Liver (tissue), 8 donors: ENCODE measurements at regions not wholly inside any gene's neighbourhood (a gene's known extent, or its start where the extent isn't known, plus 50 kb on each side); places are given as distances from the start of the nearest gene placed in this dataset.

Experiments
- DNase-seq: peaks from one replicate; pipeline ENCODE4 v3.0.0-alpha.2; 2017; ENCODE audit warnings: low spot score
- H3K27ac ChIP-seq, 2 donors: one replicate each; pipeline ENCODE4 v1.7.0; 2013; ENCODE audit warnings: inconsistent platforms in 2 of 2, low read length in 2 of 2, control low read depth in 1 of 2, low read depth in 1 of 2, mild to moderate bottlenecking in 1 of 2
- H3K27me3 ChIP-seq, 4 donors: one replicate each; pipeline versions ENCODE4 v1.6.1 to v1.7.0; 2013; ENCODE audit warnings: low read length in 3 of 4, inconsistent platforms in 1 of 4, mild to moderate bottlenecking in 1 of 4, moderate library complexity in 1 of 4; ENCODE audit not compliant: control insufficient read depth in 4 of 4, insufficient read depth in 4 of 4
- H3K36me3 ChIP-seq, 4 donors: one replicate each; pipeline versions ENCODE4 v1.6.1 to v1.7.0; 2013; ENCODE audit warnings: low read length in 3 of 4, mild to moderate bottlenecking in 3 of 4, low read depth in 1 of 4, moderate library complexity in 1 of 4; ENCODE audit not compliant: control insufficient read depth in 4 of 4, insufficient read depth in 3 of 4
- H3K4me1 ChIP-seq, 4 donors: one replicate each; pipeline versions ENCODE4 v1.6.1 to v1.7.0; 2013; ENCODE audit warnings: low read length in 3 of 4, mild to moderate bottlenecking in 3 of 4, moderate library complexity in 1 of 4; ENCODE audit not compliant: control insufficient read depth in 4 of 4, insufficient read depth in 4 of 4
- H3K4me3 ChIP-seq, 3 donors: one replicate each; pipeline versions ENCODE4 v1.6.1 to v1.7.0; 2013; ENCODE audit warnings: low read length in 3 of 3, control low read depth in 1 of 3, low read depth in 1 of 3, mild to moderate bottlenecking in 1 of 3
- H3K9ac ChIP-seq, 2 donors: one replicate each; pipeline ENCODE4 v1.7.0; 2013; ENCODE audit warnings: low read length in 2 of 2, mild to moderate bottlenecking in 2 of 2, moderate library complexity in 2 of 2, control low read depth in 1 of 2, low read depth in 1 of 2
- H3K9me3 ChIP-seq, 4 donors: one replicate each; pipeline versions ENCODE4 v1.6.1 to v1.7.0; 2013; ENCODE audit warnings: low read length in 3 of 4; ENCODE audit not compliant: control insufficient read depth in 4 of 4
- ATF3 ChIP-seq: IDR thresholded peaks from 2 replicates; pipeline ENCODE4 v1.6.1; 2016; ENCODE audit warnings: antibody characterized with exemption
- EGR1 ChIP-seq, 2 donors: IDR thresholded peaks; 2 replicates each; pipeline ENCODE4 v1.6.1; 2016 to 2018; ENCODE audit warnings: antibody characterized with exemption in 2 of 2, low read depth in 2 of 2
- FOXA1 ChIP-seq: IDR thresholded peaks from 2 replicates; pipeline ENCODE4 v1.6.1; 2016; ENCODE audit warnings: antibody characterized with exemption
- FOXA2 ChIP-seq: IDR thresholded peaks from 2 replicates; pipeline ENCODE4 v1.6.1; 2016; ENCODE audit warnings: antibody characterized with exemption
- GABPA ChIP-seq, 2 donors: IDR thresholded peaks in 1 of 2; conservative IDR thresholded peaks in 1 of 2; 2 replicates each; pipeline ENCODE4 v1.6.1; 2016; ENCODE audit warnings: antibody characterized with exemption in 2 of 2, mild to moderate bottlenecking in 1 of 2, moderate library complexity in 1 of 2
- HNF4A ChIP-seq, 2 donors: conservative IDR thresholded peaks; 2 replicates each; pipeline ENCODE4 v1.6.1; 2016; ENCODE audit warnings: antibody characterized with exemption in 2 of 2, mild to moderate bottlenecking in 2 of 2
- HNF4G ChIP-seq: IDR thresholded peaks from 2 replicates; pipeline ENCODE4 v1.6.1; 2016; ENCODE audit warnings: antibody characterized with exemption
- JUND ChIP-seq, 2 donors: IDR thresholded peaks; 2 replicates each; pipeline ENCODE4 v1.6.1; 2016; ENCODE audit warnings: antibody characterized with exemption in 2 of 2
- NR2F2 ChIP-seq: IDR thresholded peaks from 2 replicates; pipeline ENCODE4 v1.6.1; 2016; ENCODE audit warnings: antibody characterized with exemption
- RAD21 ChIP-seq, 2 donors: IDR thresholded peaks; 2 replicates each; pipeline ENCODE4 v1.6.1; 2016; ENCODE audit warnings: antibody characterized with exemption in 2 of 2, mild to moderate bottlenecking in 2 of 2
- REST ChIP-seq: IDR thresholded peaks from 2 replicates; pipeline ENCODE4 v1.6.1; 2016; ENCODE audit warnings: antibody characterized with exemption, mild to moderate bottlenecking
- RXRA ChIP-seq, 2 donors: IDR thresholded peaks; 2 replicates each; pipeline ENCODE4 v1.6.1; 2017 to 2018; ENCODE audit warnings: antibody characterized with exemption in 2 of 2, mild to moderate bottlenecking in 1 of 2
- SP1 ChIP-seq: IDR thresholded peaks from 2 replicates; pipeline ENCODE4 v1.6.1; 2018; ENCODE audit warnings: antibody characterized with exemption, mild to moderate bottlenecking
- TAF1 ChIP-seq: conservative IDR thresholded peaks from 2 replicates; pipeline ENCODE4 v1.6.1; 2016; ENCODE audit warnings: antibody characterized with exemption, mild to moderate bottlenecking
- YY1 ChIP-seq: IDR thresholded peaks from 2 replicates; pipeline ENCODE4 v1.6.1; 2016; ENCODE audit warnings: antibody characterized with exemption, mild to moderate bottlenecking
- ZBTB33 ChIP-seq: IDR thresholded peaks from 2 replicates; pipeline ENCODE4 v1.6.1; 2016; ENCODE audit warnings: antibody characterized with exemption
- WGBS: extraction: QIAGEN DNeasy Blood & Tissue Kit; methylation state at CpG from one replicate; pipeline ENCODE4 v1.1.7; 2013; 5-methylcytosine and 5-hydroxymethylcytosine counted together
- TF ChIP-seq, protein P1 (sequence below): fragments of 150-350 bp; IDR thresholded peaks from 2 replicates; pipeline ENCODE4 v1.5.1; 2017; ENCODE audit warnings: improper control_type of control experiment, low read depth, low read length; ENCODE audit not compliant: missing input control
- TF ChIP-seq, protein P2 (sequence below): IDR thresholded peaks from 2 replicates; pipeline ENCODE4 v1.6.1; 2016; ENCODE audit warnings: antibody characterized with exemption
- donor health status: healthy.
- donor health status: healthy.
- donor health status: healthy.
- donor health status: healthy.
- donor health status: healthy.

GRCh38 chr2:76008001-76008702, 297.4 kb upstream of the GCFC2 start:
- H3K4me3 ChIP-seq: no peak overlapping the region
- no peak overlapping the region for H3K27ac ChIP-seq
- peaks cover 0 to 2% (median 0%) of the 10 kb centered on the region in 4 donors for H3K27me3 ChIP-seq
- no peak for TF ChIP-seq FOXA2
- no peak for TF ChIP-seq HNF4G
- no peak for TF ChIP-seq HNF4A (conservative IDR thresholded peaks at IDR 0.05)
- TF ChIP-seq RAD21 (IDR thresholded peaks at IDR 0.05): no peak
- no peak for TF ChIP-seq NR2F2
- TF ChIP-seq REST: no peak
- no peak for TF ChIP-seq SP1
- no peak overlapping the region for H3K9ac ChIP-seq
- no peaks in the 10 kb centered on the region for H3K4me1 ChIP-seq
- DNase-seq: no peak
- peaks cover 0 to 3% (median 0%) of the 10 kb centered on the region in 4 donors for H3K9me3 ChIP-seq
- 47% methylated on average over 7 of the region's 7 CpGs for WGBS
- H3K36me3 ChIP-seq: no peaks in the 10 kb centered on the region

DNA sequence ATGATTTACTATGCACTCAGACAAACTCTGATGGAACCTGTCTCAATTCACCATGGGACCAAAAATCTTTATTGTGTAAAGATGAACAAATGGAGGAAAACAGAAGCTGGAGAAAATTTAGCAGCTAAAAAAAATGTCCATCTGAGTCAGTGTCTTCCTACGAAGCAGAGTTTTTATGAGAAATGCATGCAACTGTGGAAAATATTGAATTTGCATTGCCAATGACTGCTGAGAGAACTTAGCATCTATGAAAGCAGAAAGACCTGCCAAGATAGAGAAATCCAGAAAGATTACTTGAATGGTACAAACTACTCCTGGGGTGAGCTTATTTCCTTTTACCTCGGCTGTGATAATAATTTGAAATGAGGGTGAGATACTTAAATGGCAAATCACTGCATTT, 289.7 kb upstream of the GCFC2 start:
- Histone ChIP-seq H3K4me1 (no peaks in the 10 kb centered on the region), H3K27me3 (no peaks in the 10 kb centered on the region), H3K36me3 (no peaks in the 10 kb centered on the region), H3K27ac (no peak overlapping the region), H3K4me3 (no peak overlapping the region), H3K9ac (no peak overlapping the region), H3K9me3 (peaks cover 0 to 8% (median 0%) of the 10 kb centered on the region in 4 donors)
- TF ChIP-seq, protein P1, sequence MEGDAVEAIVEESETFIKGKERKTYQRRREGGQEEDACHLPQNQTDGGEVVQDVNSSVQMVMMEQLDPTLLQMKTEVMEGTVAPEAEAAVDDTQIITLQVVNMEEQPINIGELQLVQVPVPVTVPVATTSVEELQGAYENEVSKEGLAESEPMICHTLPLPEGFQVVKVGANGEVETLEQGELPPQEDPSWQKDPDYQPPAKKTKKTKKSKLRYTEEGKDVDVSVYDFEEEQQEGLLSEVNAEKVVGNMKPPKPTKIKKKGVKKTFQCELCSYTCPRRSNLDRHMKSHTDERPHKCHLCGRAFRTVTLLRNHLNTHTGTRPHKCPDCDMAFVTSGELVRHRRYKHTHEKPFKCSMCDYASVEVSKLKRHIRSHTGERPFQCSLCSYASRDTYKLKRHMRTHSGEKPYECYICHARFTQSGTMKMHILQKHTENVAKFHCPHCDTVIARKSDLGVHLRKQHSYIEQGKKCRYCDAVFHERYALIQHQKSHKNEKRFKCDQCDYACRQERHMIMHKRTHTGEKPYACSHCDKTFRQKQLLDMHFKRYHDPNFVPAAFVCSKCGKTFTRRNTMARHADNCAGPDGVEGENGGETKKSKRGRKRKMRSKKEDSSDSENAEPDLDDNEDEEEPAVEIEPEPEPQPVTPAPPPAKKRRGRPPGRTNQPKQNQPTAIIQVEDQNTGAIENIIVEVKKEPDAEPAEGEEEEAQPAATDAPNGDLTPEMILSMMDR: no peak
- no peak for TF ChIP-seq YY1
- no peak for TF ChIP-seq RXRA (IDR thresholded peaks at IDR 0.05)
- no peak for TF ChIP-seq SP1
- TF ChIP-seq HNF4A (conservative IDR thresholded peaks at IDR 0.05): no peak
- TF ChIP-seq, protein P2, sequence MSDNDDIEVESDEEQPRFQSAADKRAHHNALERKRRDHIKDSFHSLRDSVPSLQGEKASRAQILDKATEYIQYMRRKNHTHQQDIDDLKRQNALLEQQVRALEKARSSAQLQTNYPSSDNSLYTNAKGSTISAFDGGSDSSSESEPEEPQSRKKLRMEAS: no peak
- no peak for TF ChIP-seq RAD21 (IDR thresholded peaks at IDR 0.05)
- TF ChIP-seq FOXA1: no peak
- no peak for TF ChIP-seq ATF3
- no peak for TF ChIP-seq EGR1 (IDR thresholded peaks at IDR 0.05; ENCODE audit: low read depth in 2 of 2)
- TF ChIP-seq GABPA (IDR thresholded peaks at IDR 0.05 in 1 of 2, conservative IDR thresholded peaks at IDR 0.05 in 1 of 2): no peak
- TF ChIP-seq ZBTB33: no peak
- no peak for TF ChIP-seq NR2F2
- no peak for TF ChIP-seq JUND (IDR thresholded peaks at IDR 0.05)
- no peak for TF ChIP-seq HNF4G
- no peak for TF ChIP-seq FOXA2
- TF ChIP-seq TAF1: no peak
- TF ChIP-seq REST: no peak
- WGBS: 62% methylated on average over 2 of the region's 2 CpGs
- DNase-seq: no peak
